Activated CD4-positive, alpha-beta T cell treated with anti-CD3 and anti-CD28 coated beads, Interleukin-2, amount 10 ng/mL, durations not matched to agents 7 days and 5 days (primary cell): ENCODE measurements at regions not wholly inside any gene's neighbourhood (a gene's known extent, or its start where the extent isn't known, plus 50 kb on each side); places are given as distances from the start of the nearest gene placed in this dataset.

Source experiments
- CTCF ChIA-PET: fragments of 350-600 bp; sonication (Branson Sonifier 250); formaldehyde crosslinking; loops from one replicate; lab custom pipeline; 2021; ENCODE audit warnings: antibody characterized with exemption; lab: Charles Lee
- POLR2A ChIA-PET: fragments of 350-600 bp; sonication (Branson Sonifier 250); formaldehyde crosslinking; loops from one replicate; lab custom pipeline; 2021; ENCODE audit warnings: antibody characterized with exemption; lab: Charles Lee
- DNase-seq: peaks from one replicate; pipeline ENCODE4 v3.0.0-alpha.2; 2020
- H3K27ac Mint-ChIP-seq: one replicate; pipeline ENCODE4 v1.8.0; 2021; ENCODE audit warnings: mild to moderate bottlenecking, moderate library complexity, mixed read lengths
- H3K27me3 Mint-ChIP-seq: one replicate; pipeline ENCODE4 v1.8.0; 2021; ENCODE audit warnings: mixed read lengths
- H3K36me3 Mint-ChIP-seq: one replicate; pipeline ENCODE4 v1.8.0; 2021; ENCODE audit warnings: low read depth, mixed read lengths
- H3K4me1 Mint-ChIP-seq: one replicate; pipeline ENCODE4 v1.8.0; 2021; ENCODE audit warnings: mixed read lengths
- H3K4me3 Mint-ChIP-seq: one replicate; pipeline ENCODE4 v1.8.0; 2021; ENCODE audit warnings: mild to moderate bottlenecking, moderate library complexity, mixed read lengths
- H3K9me3 Mint-ChIP-seq: one replicate; pipeline ENCODE4 v1.8.0; 2021; ENCODE audit warnings: mixed read lengths

GRCh38 chr2:489084-489483 is 188.1 kb downstream of the TMEM18 start:
- Mint-ChIP-seq H3K4me1 (no peaks in the 10 kb centered on the region), H3K27me3 (peaks cover 3% of the 10 kb centered on the region), H3K27ac (no peak overlapping the region), H3K4me3 (no peak overlapping the region), H3K36me3 (no peaks in the 10 kb centered on the region), H3K9me3 (no peaks in the 10 kb centered on the region)
- ChIA-PET POLR2A (no interaction called here), CTCF (no interaction called here)
- no peak for DNase-seq

GRCh38 chr2:487186-488079 is 189.8 kb downstream of the TMEM18 start:
- Mint-ChIP-seq H3K36me3 (no peaks in the 10 kb centered on the region), H3K9me3 (no peaks in the 10 kb centered on the region), H3K27ac (no peak overlapping the region), H3K4me3 (no peak overlapping the region), H3K4me1 (no peaks in the 10 kb centered on the region), H3K27me3 (no peaks in the 10 kb centered on the region)
- CTCF ChIA-PET = no interaction called here
- POLR2A ChIA-PET = no interaction called here
- DNase-seq = no peak

- Mint-ChIP-seq H3K4me3 (no peak overlapping the region), H3K4me1 (no peaks in the 10 kb centered on the region), H3K27me3 (no peaks in the 10 kb centered on the region), H3K27ac (no peak overlapping the region), H3K9me3 (no peaks in the 10 kb centered on the region), H3K36me3 (no peaks in the 10 kb centered on the region)
- no peak for DNase-seq
- CTCF ChIA-PET = no interaction called here
- POLR2A ChIA-PET = no interaction called here
These were observed 190.8 kb downstream of the TMEM18 start for GRCh38 chr2:486371-486770.

GRCh38 chr2:481388-481787 is 193.5 kb upstream of the ALKAL2 start:
- H3K36me3 Mint-ChIP-seq = no peaks in the 10 kb centered on the region
- ChIA-PET POLR2A (no interaction called here), CTCF (no interaction called here)
- no peak for DNase-seq
- H3K27me3 Mint-ChIP-seq = peaks cover 2% of the 10 kb centered on the region
- H3K4me1 Mint-ChIP-seq = no peaks in the 10 kb centered on the region
- H3K27ac Mint-ChIP-seq = no peak overlapping the region
- H3K9me3 Mint-ChIP-seq = no peaks in the 10 kb centered on the region
- H3K4me3 Mint-ChIP-seq = no peak overlapping the region

GRCh38 chr2:479490-480176 is 191.7 kb upstream of the ALKAL2 start:
- Mint-ChIP-seq H3K4me3 (no peak overlapping the region), H3K27ac (no peak overlapping the region), H3K27me3 (peaks cover 3% of the 10 kb centered on the region), H3K9me3 (no peaks in the 10 kb centered on the region), H3K36me3 (no peaks in the 10 kb centered on the region), H3K4me1 (no peaks in the 10 kb centered on the region)
- POLR2A ChIA-PET = no interaction called here
- CTCF ChIA-PET = interaction anchor here (0.8 kb wide), 1 partner anchor 66 kb away, joined by 3 read pairs; no protein-coding TSS in a partner anchor
- no peak for DNase-seq

GRCh38 chr2:479031-479430 is 191.1 kb upstream of the ALKAL2 start:
- POLR2A ChIA-PET = no interaction called here
- H3K9me3 Mint-ChIP-seq = no peaks in the 10 kb centered on the region
- no peak overlapping the region for H3K4me3 Mint-ChIP-seq
- H3K27me3 Mint-ChIP-seq = peaks cover 3% of the 10 kb centered on the region
- H3K27ac Mint-ChIP-seq = no peak overlapping the region
- no peaks in the 10 kb centered on the region for H3K4me1 Mint-ChIP-seq
- CTCF ChIA-PET = no interaction called here
- no peak for DNase-seq
- H3K36me3 Mint-ChIP-seq = no peaks in the 10 kb centered on the region

GRCh38 chr2:471560-471959 is 183.7 kb upstream of the ALKAL2 start:
- CTCF ChIA-PET = interaction anchor here (1.1 to 1.4 kb wide), 2 partner anchors 12 to 74 kb away, joined by 3 read pairs; no protein-coding TSS in a partner anchor
- no peak for DNase-seq
- POLR2A ChIA-PET = no interaction called here
- H3K27ac Mint-ChIP-seq = no peak overlapping the region
- H3K36me3 Mint-ChIP-seq = no peaks in the 10 kb centered on the region
- H3K9me3 Mint-ChIP-seq = peaks cover 8% of the 10 kb centered on the region
- H3K27me3 Mint-ChIP-seq = peaks cover 33% of the 10 kb centered on the region
- H3K4me1 Mint-ChIP-seq = peaks cover 2% of the 10 kb centered on the region
- no peak overlapping the region for H3K4me3 Mint-ChIP-seq

GRCh38 chr2:469514-469913 is 181.6 kb upstream of the ALKAL2 start:
- Mint-ChIP-seq H3K4me1 (peaks cover 2% of the 10 kb centered on the region), H3K36me3 (no peaks in the 10 kb centered on the region), H3K9me3 (peaks cover 8% of the 10 kb centered on the region), H3K27ac (no peak overlapping the region), H3K4me3 (no peak overlapping the region), H3K27me3 (peaks cover 39% of the 10 kb centered on the region)
- no peak for DNase-seq
- ChIA-PET POLR2A (no interaction called here), CTCF (no interaction called here)

- POLR2A ChIA-PET = no interaction called here
- no peak for DNase-seq
- H3K27ac Mint-ChIP-seq = no peak overlapping the region
These were observed 180.9 kb upstream of the ALKAL2 start for GRCh38 chr2:468648-469336.

GRCh38 chr2:467892-468647 is 180.2 kb upstream of the ALKAL2 start:
- ChIA-PET CTCF (no interaction called here), POLR2A (no interaction called here)
- Mint-ChIP-seq H3K27me3 (peaks cover 46% of the 10 kb centered on the region), H3K9me3 (no peaks in the 10 kb centered on the region), H3K4me1 (peaks cover 2% of the 10 kb centered on the region), H3K36me3 (no peaks in the 10 kb centered on the region), H3K27ac (peak overlapping the region; percentile 41), H3K4me3 (no peak overlapping the region)
- no peak for DNase-seq

More at GRCh38 chr2:468648-469336, 180.9 kb upstream of the ALKAL2 start:
- H3K4me3 Mint-ChIP-seq = no peak overlapping the region
- H3K4me1 Mint-ChIP-seq = peaks cover 2% of the 10 kb centered on the region
- peaks cover 7% of the 10 kb centered on the region for H3K9me3 Mint-ChIP-seq
- H3K36me3 Mint-ChIP-seq = no peaks in the 10 kb centered on the region
- CTCF ChIA-PET = no interaction called here
- H3K27me3 Mint-ChIP-seq = peaks cover 42% of the 10 kb centered on the region

GRCh38 chr2:467543-467891 is 179.6 kb upstream of the ALKAL2 start:
- DNase-seq = no peak
- H3K36me3 Mint-ChIP-seq = no peaks in the 10 kb centered on the region
- H3K4me1 Mint-ChIP-seq = peaks cover 2% of the 10 kb centered on the region
- POLR2A ChIA-PET = no interaction called here
- no peak overlapping the region for H3K4me3 Mint-ChIP-seq
- CTCF ChIA-PET = no interaction called here
- H3K27ac Mint-ChIP-seq = peak overlapping the region; percentile 41
- H3K27me3 Mint-ChIP-seq = peaks cover 49% of the 10 kb centered on the region
- no peaks in the 10 kb centered on the region for H3K9me3 Mint-ChIP-seq

- H3K27me3 Mint-ChIP-seq = peaks cover 53% of the 10 kb centered on the region
- peaks cover 2% of the 10 kb centered on the region for H3K4me1 Mint-ChIP-seq
- POLR2A ChIA-PET = no interaction called here
- no peak overlapping the region for H3K27ac Mint-ChIP-seq
- no peaks in the 10 kb centered on the region for H3K9me3 Mint-ChIP-seq
- no peaks in the 10 kb centered on the region for H3K36me3 Mint-ChIP-seq
- no peak for DNase-seq
- H3K4me3 Mint-ChIP-seq = no peak overlapping the region
- CTCF ChIA-PET = no interaction called here
These were observed 179.2 kb upstream of the ALKAL2 start for GRCh38 chr2:467101-467500.
